ENCODE measurements at regions not wholly inside any gene's neighbourhood (a gene's known extent, or its start where the extent isn't known, plus 50 kb on each side); places are given as distances from the start of the nearest gene placed in this dataset.

GRCh38 chr4:14059006-14059405, 431.5 kb upstream of the BOD1L1 start:
- TF ChIP-seq POLR2A (IDR thresholded peaks at IDR 0.05) (no peak), POLR2AphosphoS5 (IDR thresholded peaks at IDR 0.05) (no peak), CTCF (IDR thresholded peaks at IDR 0.05) (no peak), EP300 (IDR thresholded peaks at IDR 0.05) (no peak)
- H3K9me3 ChIP-seq = no peaks in the 10 kb centered on the region
- no peak overlapping the region for H3K4me3 ChIP-seq
- H3K27me3 ChIP-seq = no peaks in the 10 kb centered on the region
- H3K36me3 ChIP-seq = no peaks in the 10 kb centered on the region
- 64 to 65% methylated on average over 4 of the region's 4 CpGs for WGBS, 2 donors
- H3K27ac ChIP-seq = no peak overlapping the region
- no peaks in the 10 kb centered on the region for H3K4me1 ChIP-seq
- DNase-seq (no peak), ATAC-seq (ENCODE audit: low FRiP score in 2 of 2) (no peak)

- H3K27me3 ChIP-seq = no peaks in the 10 kb centered on the region
- ATAC-seq (ENCODE audit: low FRiP score in 2 of 2) = no peak
- H3K27ac ChIP-seq = no peak overlapping the region
- H3K4me1 ChIP-seq = no peaks in the 10 kb centered on the region
- TF ChIP-seq CTCF (IDR thresholded peaks at IDR 0.05) (no peak), EP300 (IDR thresholded peaks at IDR 0.05) (no peak)
- DNase-seq = no peak
- no peak overlapping the region for H3K4me3 ChIP-seq
- 82 to 90% methylated on average over 2 of the region's 2 CpGs for WGBS, 2 donors
- H3K9me3 ChIP-seq = no peaks in the 10 kb centered on the region
- no peaks in the 10 kb centered on the region for H3K36me3 ChIP-seq
Measured at GRCh38 chr4:14064984-14065383, 437.5 kb upstream of the BOD1L1 start.

- no peak overlapping the region for H3K4me3 ChIP-seq
- TF ChIP-seq POLR2A (IDR thresholded peaks at IDR 0.05) (no peak), POLR2AphosphoS5 (IDR thresholded peaks at IDR 0.05) (no peak), EP300 (IDR thresholded peaks at IDR 0.05) (no peak), CTCF (IDR thresholded peaks at IDR 0.05) (no peak)
- H3K36me3 ChIP-seq = no peaks in the 10 kb centered on the region
- ATAC-seq (ENCODE audit: low FRiP score in 2 of 2) (no peak), DNase-seq (no peak)
- no peak overlapping the region for H3K27ac ChIP-seq
- H3K4me1 ChIP-seq = no peaks in the 10 kb centered on the region
- H3K27me3 ChIP-seq = no peaks in the 10 kb centered on the region
- no peaks in the 10 kb centered on the region for H3K9me3 ChIP-seq
- WGBS, 2 donors = 87 to 92% methylated on average over 5 of the region's 5 CpGs
Measured at GRCh38 chr4:14065406-14065805, 437.9 kb upstream of the BOD1L1 start.

- Histone ChIP-seq H3K36me3 (no peaks in the 10 kb centered on the region), H3K4me1 (no peaks in the 10 kb centered on the region), H3K27ac (no peak overlapping the region), H3K4me3 (no peak overlapping the region), H3K9me3 (peaks cover 0 to 8% (median 2%) of the 10 kb centered on the region in 4 donors), H3K27me3 (no peaks in the 10 kb centered on the region)
- WGBS, 2 donors = 82 to 85% methylated on average over 1 of the region's 1 CpG
- no peak for TF ChIP-seq EP300 (IDR thresholded peaks at IDR 0.05)
- no peak for TF ChIP-seq CTCF (IDR thresholded peaks at IDR 0.05)
- no peak for TF ChIP-seq POLR2AphosphoS5 (IDR thresholded peaks at IDR 0.05)
- TF ChIP-seq POLR2A (IDR thresholded peaks at IDR 0.05) = no peak
- no peak for ATAC-seq (ENCODE audit: low FRiP score in 2 of 2)
- no peak for DNase-seq
Measured at GRCh38 chr4:14066979-14067378, 439.5 kb upstream of the BOD1L1 start.

GRCh38 chr4:14069886-14070285, 442.4 kb upstream of the BOD1L1 start:
- no peak for ATAC-seq (ENCODE audit: low FRiP score in 2 of 2)
- Histone ChIP-seq H3K4me1 (no peaks in the 10 kb centered on the region), H3K36me3 (no peaks in the 10 kb centered on the region), H3K9me3 (peaks cover 9 to 27% (median 15%) of the 10 kb centered on the region in 4 donors), H3K27me3 (no peaks in the 10 kb centered on the region), H3K27ac (no peak overlapping the region), H3K4me3 (no peak overlapping the region)
- WGBS, 2 donors = 42 to 50% methylated on average over 4 of the region's 4 CpGs
- TF ChIP-seq POLR2A (IDR thresholded peaks at IDR 0.05) (no peak), CTCF (IDR thresholded peaks at IDR 0.05) (no peak), POLR2AphosphoS5 (IDR thresholded peaks at IDR 0.05) (no peak), EP300 (IDR thresholded peaks at IDR 0.05) (no peak)
- no peak for DNase-seq
